AG04450 (cell line): ENCODE measurements at regions not wholly inside any gene's neighbourhood (a gene's known extent, or its start where the extent isn't known, plus 50 kb on each side); places are given as distances from the start of the nearest gene placed in this dataset.

ENCODE experiments used
- CTCF ChIA-PET: fragments of 300-600, 350-600 bp; formaldehyde crosslinking; extraction: SDS; loops from one replicate; lab custom pipeline; 2022; ENCODE audit warnings: antibody characterized with exemption, inconsistent platforms; lab: Charles Lee
- POLR2A ChIA-PET: fragments of 350-600 bp; formaldehyde crosslinking; extraction: SDS; loops from one replicate; lab custom pipeline; 2021; ENCODE audit warnings: antibody characterized with exemption, inconsistent platforms; lab: Yijun Ruan, JAX
- DNase-seq: peaks from one replicate; pipeline ENCODE4 v3.0.0-alpha.2; 2011; ENCODE audit warnings: low read depth, low spot score
- H3K27ac ChIP-seq: one replicate; pipeline ENCODE4 v1.5.1; 2012; ENCODE audit warnings: low read depth, low read length, control low read depth
- H3K27me3 ChIP-seq: one replicate; pipeline ENCODE4 v1.6.0; 2012; ENCODE audit warnings: low read length; ENCODE audit not compliant: control insufficient read depth, insufficient read depth
- H3K4me3 ChIP-seq: 2 replicates; pipeline ENCODE4 v1.5.1; 2011; ENCODE audit warnings: mild to moderate bottlenecking, low read depth, low read length, control low read depth
- H3K9me3 ChIP-seq: 2 replicates; pipeline ENCODE4 v1.5.1; 2012; ENCODE audit warnings: low read length; ENCODE audit not compliant: control insufficient read depth, insufficient read depth
- CTCF ChIP-seq: IDR thresholded peaks from 2 replicates; pipeline ENCODE4 v1.5.1; 2011; ENCODE audit warnings: low read depth, low read length, control low read depth, inconsistent platforms

GRCh38 chr10:62647375-62648092, 157.0 kb upstream of the ADO start:
- no peak for DNase-seq
- Histone ChIP-seq H3K27ac (no peak overlapping the region), H3K27me3 (no peaks in the 10 kb centered on the region), H3K4me3 (no peak overlapping the region), H3K9me3 (no peaks in the 10 kb centered on the region)
- ChIA-PET CTCF (no interaction called here), POLR2A (no interaction called here)
- no peak for TF ChIP-seq CTCF

- DNase-seq, result no peak
- Histone ChIP-seq H3K27me3 (no peaks in the 10 kb centered on the region), H3K4me3 (no peak overlapping the region), H3K27ac (no peak overlapping the region), H3K9me3 (no peaks in the 10 kb centered on the region)
- ChIA-PET POLR2A (no interaction called here), CTCF (no interaction called here)
- no peak for TF ChIP-seq CTCF
Measured at GRCh38 chr10:62648921-62649320, 155.6 kb upstream of the ADO start.

GRCh38 chr10:62650411-62650810, 154.1 kb upstream of the ADO start:
- Histone ChIP-seq H3K27me3 (no peaks in the 10 kb centered on the region), H3K27ac (no peak overlapping the region), H3K4me3 (no peak overlapping the region), H3K9me3 (no peaks in the 10 kb centered on the region)
- no peak for DNase-seq
- TF ChIP-seq CTCF, result no peak
- ChIA-PET POLR2A (no interaction called here), CTCF (no interaction called here)

- no peak overlapping the region for H3K4me3 ChIP-seq
- H3K9me3 ChIP-seq, result no peaks in the 10 kb centered on the region
- DNase-seq, result no peak
- no peaks in the 10 kb centered on the region for H3K27me3 ChIP-seq
- TF ChIP-seq CTCF, result no peak
- CTCF ChIA-PET, result no interaction called here
- POLR2A ChIA-PET, result no interaction called here
- no peak overlapping the region for H3K27ac ChIP-seq
Measured at GRCh38 chr10:62651341-62651740, 153.2 kb upstream of the ADO start.

GRCh38 chr10:62652114-62652513, 152.4 kb upstream of the ADO start:
- Histone ChIP-seq H3K27ac (no peak overlapping the region), H3K27me3 (no peaks in the 10 kb centered on the region), H3K4me3 (no peak overlapping the region), H3K9me3 (no peaks in the 10 kb centered on the region)
- POLR2A ChIA-PET, result no interaction called here
- DNase-seq, result no peak
- CTCF ChIA-PET, result no interaction called here
- TF ChIP-seq CTCF, result no peak
